EH (cell line): ENCODE measurements at regions not wholly inside any gene's neighbourhood (a gene's known extent, or its start where the extent isn't known, plus 50 kb on each side); places are given as distances from the start of the nearest gene placed in this dataset.

Experiments used
- DNase-seq: peaks from one replicate; pipeline ENCODE4 v3.0.0-alpha.2; 2015; ENCODE audit warnings: low read depth

- DNase-seq, result no peak
These were observed 231.5 kb upstream of the KLF14 start for GRCh38 chr7:130965515-130965914.

GRCh38 chr7:130966246-130967009 is 232.4 kb upstream of the KLF14 start:
- peak; percentile 89 for DNase-seq

- no peak for DNase-seq
These were observed 236.2 kb upstream of the KLF14 start for GRCh38 chr7:130970196-130970595.

GRCh38 chr7:130970696-130971095 is 236.7 kb upstream of the KLF14 start:
- peak; percentile 36 for DNase-seq

- no peak for DNase-seq
These were observed 237.3 kb upstream of the KLF14 start for GRCh38 chr7:130971297-130971696.

GRCh38 chr7:130972201-130972600 is 238.2 kb upstream of the KLF14 start:
- no peak for DNase-seq

- no peak for DNase-seq
These were observed 239.6 kb upstream of the KLF14 start for GRCh38 chr7:130973637-130974036.

- DNase-seq, result no peak
These were observed 240.2 kb upstream of the KLF14 start for GRCh38 chr7:130974169-130974568.

- no peak for DNase-seq
These were observed 240.8 kb upstream of the KLF14 start for GRCh38 chr7:130974794-130975193.

- DNase-seq, result no peak
These were observed 241.7 kb upstream of the KLF14 start for GRCh38 chr7:130975731-130976130.

- peak; percentile 60 for DNase-seq
These were observed 248.2 kb upstream of the KLF14 start for GRCh38 chr7:130982160-130982638.

- no peak for DNase-seq
These were observed 248.6 kb upstream of the KLF14 start for GRCh38 chr7:130982651-130983050.

GRCh38 chr7:130985361-130985760 is 251.4 kb upstream of the KLF14 start:
- DNase-seq, result no peak

GRCh38 chr7:130986261-130986690 is 252.3 kb upstream of the KLF14 start:
- DNase-seq, result no peak

- no peak for DNase-seq
These were observed 253.1 kb upstream of the KLF14 start for GRCh38 chr7:130987092-130987491.

- peak; percentile 36 for DNase-seq
These were observed 254.4 kb upstream of the KLF14 start for GRCh38 chr7:130988443-130988842.

- DNase-seq, result no peak
These were observed 255.2 kb upstream of the KLF14 start for GRCh38 chr7:130989101-130989795.

GRCh38 chr7:130990178-130990832 is 256.3 kb upstream of the KLF14 start:
- no peak for DNase-seq

GRCh38 chr7:130993671-130994365 is 259.8 kb upstream of the KLF14 start:
- DNase-seq, result no peak

- DNase-seq, result no peak
These were observed 260.5 kb upstream of the KLF14 start for GRCh38 chr7:130994378-130995115.

- DNase-seq, result peak; percentile 59
These were observed 261.5 kb upstream of the KLF14 start for GRCh38 chr7:130995252-130996081.
